HEK293T (cell line): ENCODE measurements at regions not wholly inside any gene's neighbourhood (a gene's known extent, or its start where the extent isn't known, plus 50 kb on each side); places are given as distances from the start of the nearest gene placed in this dataset.

Source experiments
- CTCF ChIA-PET: fragments of 350-600 bp; formaldehyde crosslinking; extraction: SDS; loops from one replicate; lab custom pipeline; 2021; ENCODE audit warnings: antibody characterized with exemption, inconsistent platforms; lab: Yijun Ruan, JAX
- POLR2A ChIA-PET: fragments of 350-600 bp; formaldehyde crosslinking; extraction: SDS; loops from one replicate; lab custom pipeline; 2020; ENCODE audit warnings: antibody characterized with exemption, inconsistent platforms; lab: Yijun Ruan, JAX
- DNase-seq: peaks from one replicate; pipeline ENCODE4 v3.0.0; 2012; ENCODE audit warnings: mixed read lengths; ENCODE audit errors: extremely low spot score
- ARNT ChIP-seq: fragments of 450-650 bp; IDR thresholded peaks from 2 replicates; pipeline ENCODE4 v1.6.1; 2017; ENCODE audit warnings: mild to moderate bottlenecking
- BHLHE40 ChIP-seq: fragments of 450-650 bp; IDR thresholded peaks from 2 replicates; pipeline ENCODE4 v1.6.1; 2016; ENCODE audit warnings: mild to moderate bottlenecking, moderate library complexity, borderline replicate concordance
- CTBP1 ChIP-seq: fragments of 450-650 bp; IDR thresholded peaks from 2 replicates; pipeline ENCODE4 v1.6.1; 2016; ENCODE audit warnings: borderline replicate concordance
- ELF4 ChIP-seq: fragments of 450-650 bp; IDR thresholded peaks from 2 replicates; pipeline ENCODE4 v1.6.1; 2017; ENCODE audit warnings: antibody characterized with exemption
- FOXA1 ChIP-seq: fragments of 450-650 bp; IDR thresholded peaks from 2 replicates; pipeline ENCODE4 v1.6.1; 2016; ENCODE audit warnings: mild to moderate bottlenecking
- FOXK2 ChIP-seq: fragments of 450-650 bp; IDR thresholded peaks from 2 replicates; pipeline ENCODE4 v1.6.1; 2016; ENCODE audit warnings: mild to moderate bottlenecking
- FOXM1 ChIP-seq: fragments of 450-650 bp; IDR thresholded peaks from 2 replicates; pipeline ENCODE4 v1.6.1; 2017; ENCODE audit warnings: mild to moderate bottlenecking, borderline replicate concordance
- HDGF ChIP-seq: fragments of 450-650 bp; IDR thresholded peaks from 2 replicates; pipeline ENCODE4 v1.6.1; 2017; ENCODE audit warnings: antibody characterized with exemption, borderline replicate concordance
- L3MBTL2 ChIP-seq: fragments of 450-650 bp; conservative IDR thresholded peaks from 2 replicates; pipeline ENCODE4 v1.6.1; 2016; ENCODE audit warnings: mild to moderate bottlenecking
- LEF1 ChIP-seq: fragments of 450-650 bp; IDR thresholded peaks from 2 replicates; pipeline ENCODE4 v1.6.1; 2017; ENCODE audit warnings: mild to moderate bottlenecking, borderline replicate concordance
- NFRKB ChIP-seq: fragments of 450-650 bp; IDR thresholded peaks from 2 replicates; pipeline ENCODE4 v1.6.1; 2016; ENCODE audit warnings: mild to moderate bottlenecking, moderate library complexity
- PKNOX1 ChIP-seq: fragments of 450-650 bp; IDR thresholded peaks from 2 replicates; pipeline ENCODE4 v1.6.1; 2016
- SP1 ChIP-seq: fragments of 450-650 bp; IDR thresholded peaks from 2 replicates; pipeline ENCODE4 v1.6.1; 2017
- SUZ12 ChIP-seq: fragments of 450-650 bp; IDR thresholded peaks from 2 replicates; pipeline ENCODE4 v1.6.1; 2016; ENCODE audit warnings: mild to moderate bottlenecking
- TARDBP ChIP-seq: fragments of 450-650 bp; IDR thresholded peaks from 2 replicates; pipeline ENCODE4 v1.6.1; 2016
- ZNF384 ChIP-seq: fragments of 450-650 bp; IDR thresholded peaks from 2 replicates; pipeline ENCODE4 v1.6.1; 2016

DNA sequence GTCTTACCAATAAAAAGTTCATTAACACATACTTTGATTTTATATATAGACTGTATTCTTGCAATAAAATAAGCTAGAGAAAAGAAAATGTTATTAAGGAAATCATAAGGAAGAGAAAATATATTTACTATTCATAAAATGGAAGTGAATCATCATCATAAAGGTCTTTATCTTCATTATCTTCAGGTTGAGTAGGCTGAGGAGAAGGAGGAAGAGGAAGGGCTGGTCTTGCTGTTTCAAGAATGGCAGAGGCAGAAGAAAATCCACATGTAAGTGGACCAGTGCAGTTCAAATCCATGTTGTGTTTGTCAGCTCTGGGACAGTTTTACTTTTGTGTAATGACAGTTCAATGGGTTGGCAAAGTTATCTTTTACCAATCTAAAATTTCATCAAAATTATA is 609.1 kb upstream of the ANKRD30A start:
- no peak for TF ChIP-seq FOXK2
- no peak for TF ChIP-seq PKNOX1
- no peak for TF ChIP-seq SUZ12
- no peak for TF ChIP-seq ELF4
- no peak for TF ChIP-seq BHLHE40
- no peak for TF ChIP-seq FOXM1
- no peak for TF ChIP-seq ZNF384
- no peak for TF ChIP-seq FOXA1
- no peak for TF ChIP-seq NFRKB
- no peak for DNase-seq
- CTCF ChIA-PET: no interaction called here
- POLR2A ChIA-PET: no interaction called here

DNA sequence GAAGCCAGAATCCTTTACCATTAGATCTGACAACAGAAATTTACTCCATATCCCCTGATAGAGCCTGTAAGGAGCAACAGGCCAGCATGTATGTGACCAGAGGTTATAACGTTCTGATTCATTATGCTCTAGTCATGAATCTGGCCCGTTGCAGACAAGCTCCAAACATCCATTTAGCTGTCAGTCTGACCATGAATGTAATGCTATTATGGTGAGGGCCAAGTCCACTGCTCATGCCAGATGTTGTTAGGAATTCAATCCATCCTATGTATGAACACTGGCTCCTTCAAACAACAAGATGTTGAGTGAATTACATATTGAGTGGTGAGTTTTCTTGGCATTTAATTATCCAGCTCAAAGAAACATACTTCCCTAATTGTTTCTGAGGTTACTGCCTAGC is 610.1 kb upstream of the ANKRD30A start:
- TF ChIP-seq FOXA1 (no peak), CTBP1 (no peak), NFRKB (no peak)
- CTCF ChIA-PET: interaction anchor here (0.6 kb wide), 1 partner anchor 12 kb away, joined by 4 read pairs; no protein-coding TSS in a partner anchor
- POLR2A ChIA-PET: no interaction called here

DNA sequence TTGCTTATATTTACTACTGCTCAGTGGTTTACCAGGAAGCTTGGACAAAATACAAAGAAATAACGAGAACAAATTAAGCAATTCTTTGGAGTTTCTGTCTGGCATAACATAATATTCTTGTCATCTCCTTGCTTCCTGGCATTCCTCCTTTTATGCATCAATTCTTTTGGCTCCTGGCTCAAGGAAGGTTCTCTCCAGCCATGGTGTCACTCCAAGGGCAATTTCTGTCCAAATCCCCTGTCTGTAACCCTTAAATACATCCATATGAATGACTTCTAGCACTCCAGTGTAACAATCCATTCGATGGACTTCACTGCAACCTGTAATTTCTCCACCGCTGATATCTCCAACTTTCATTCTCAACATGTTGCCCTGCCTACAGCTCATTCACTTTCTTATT is 617.7 kb upstream of the ANKRD30A start:
- no peak for DNase-seq
- no peak for TF ChIP-seq ARNT
- no peak for TF ChIP-seq BHLHE40
- no peak for TF ChIP-seq SP1
- TF ChIP-seq PKNOX1: no peak
- no peak for TF ChIP-seq L3MBTL2
- TF ChIP-seq CTBP1: no peak
- TF ChIP-seq HDGF: no peak
- TF ChIP-seq ELF4: no peak
- TF ChIP-seq FOXM1: no peak
- TF ChIP-seq FOXK2: no peak
- TF ChIP-seq TARDBP: no peak
- TF ChIP-seq NFRKB: no peak
- ChIA-PET CTCF (interaction anchor here (0.6 kb wide), 1 partner anchor 41 kb away, joined by 3 read pairs; no protein-coding TSS in a partner anchor), POLR2A (no interaction called here)

More for the DNA sequence above, 610.1 kb upstream of the ANKRD30A start:
- DNase-seq: no peak

DNA sequence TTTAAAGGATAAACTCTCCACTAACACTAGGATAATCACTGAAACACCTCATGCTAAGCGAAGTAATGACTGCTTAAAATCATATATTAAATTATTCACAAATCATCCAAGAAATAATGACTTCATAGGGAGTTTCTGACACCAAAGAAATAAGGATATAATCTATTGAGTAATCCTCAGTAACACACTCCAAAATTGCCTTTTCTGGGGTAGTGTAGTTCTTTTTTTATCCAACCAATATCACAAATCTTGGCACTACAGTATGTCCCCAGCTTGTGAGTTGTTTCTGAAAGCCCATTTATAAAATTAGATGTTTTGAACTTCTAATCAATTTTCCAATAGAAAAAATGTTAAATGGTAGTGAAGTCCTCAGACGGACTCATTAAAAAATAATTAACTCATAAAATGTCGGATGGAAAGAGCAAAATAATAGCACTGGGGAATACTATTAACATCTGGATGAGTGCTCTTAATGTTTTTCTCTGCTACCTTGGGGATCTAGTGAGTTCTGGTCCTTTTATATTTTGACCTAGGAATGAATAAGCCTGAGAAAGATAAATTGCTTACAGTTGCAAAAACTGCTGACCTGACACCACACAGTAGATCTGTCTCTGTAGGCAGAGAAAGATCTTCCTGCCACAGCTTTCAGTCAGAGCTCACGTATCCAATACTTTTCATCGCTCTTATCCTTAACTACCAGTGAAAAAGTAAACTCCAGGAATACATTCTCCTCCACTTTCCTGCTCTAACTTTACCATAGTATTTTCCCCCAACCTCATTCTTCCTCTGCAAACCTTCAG is 618.5 kb upstream of the ANKRD30A start:
- DNase-seq: no peak
- TF ChIP-seq L3MBTL2: no peak
- TF ChIP-seq BHLHE40: no peak
- no peak for TF ChIP-seq HDGF
- TF ChIP-seq PKNOX1: no peak
- TF ChIP-seq LEF1: no peak
- no peak for TF ChIP-seq ZNF384
- no peak for TF ChIP-seq FOXK2
- POLR2A ChIA-PET: no interaction called here
- CTCF ChIA-PET: no interaction called here

DNA sequence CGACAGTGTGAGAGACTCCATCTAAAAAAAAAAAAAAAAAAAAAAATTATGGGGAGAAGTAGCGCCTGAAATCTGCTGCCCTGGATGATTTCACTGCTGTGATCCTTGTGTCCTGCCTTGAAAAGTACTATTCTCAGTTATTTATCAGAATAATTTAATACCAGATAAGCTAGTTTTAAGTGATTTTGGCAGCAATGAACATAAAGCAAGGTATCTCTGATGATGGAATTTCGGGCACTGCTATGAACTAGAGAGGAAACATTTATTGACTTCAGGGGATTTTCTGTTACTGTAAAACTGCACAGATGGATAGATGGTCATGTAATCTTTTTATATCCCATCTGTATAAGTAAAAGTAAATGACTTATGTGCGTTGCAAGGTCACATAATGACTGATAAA is 619.1 kb upstream of the ANKRD30A start:
- ChIA-PET POLR2A (no interaction called here), CTCF (no interaction called here)
- no peak for TF ChIP-seq FOXA1
- TF ChIP-seq ELF4: no peak
- no peak for TF ChIP-seq FOXM1
- no peak for TF ChIP-seq PKNOX1
- no peak for TF ChIP-seq HDGF
- TF ChIP-seq L3MBTL2: no peak
- no peak for TF ChIP-seq SP1
- no peak for TF ChIP-seq CTBP1
- TF ChIP-seq ZNF384: no peak
- TF ChIP-seq TARDBP: no peak
- TF ChIP-seq LEF1: no peak
- TF ChIP-seq NFRKB: no peak
- no peak for DNase-seq

DNA sequence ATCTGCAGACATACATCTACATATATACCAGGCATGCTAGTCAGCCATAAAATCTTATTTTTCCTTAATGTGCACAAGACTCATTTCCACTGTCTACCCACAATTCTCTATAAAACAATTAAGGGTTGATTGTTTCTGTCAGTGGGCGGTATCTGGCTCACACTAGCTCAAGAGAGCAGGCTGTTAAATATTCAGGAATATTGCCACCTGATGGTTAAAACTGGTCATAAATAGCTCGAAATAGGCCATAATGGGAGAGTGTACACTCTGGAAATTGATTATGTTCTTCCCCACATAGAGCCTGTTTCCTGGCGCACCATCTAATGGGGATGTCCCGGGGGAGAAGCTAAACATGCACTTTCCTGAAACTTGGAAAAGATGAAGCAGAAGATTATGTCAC is 620.6 kb upstream of the ANKRD30A start:
- ChIA-PET POLR2A (no interaction called here), CTCF (no interaction called here)
- no peak for DNase-seq
- no peak for TF ChIP-seq HDGF
- no peak for TF ChIP-seq NFRKB
- TF ChIP-seq BHLHE40: no peak
- no peak for TF ChIP-seq CTBP1
- no peak for TF ChIP-seq ELF4
- no peak for TF ChIP-seq ZNF384
